ENCODE measurements at regions not wholly inside any gene's neighbourhood (a gene's known extent, or its start where the extent isn't known, plus 50 kb on each side); places are given as distances from the start of the nearest gene placed in this dataset.
"Not testable (repeated sequence)": the region's sequence is repeated elsewhere in the genome, so short reads cannot be mapped to it uniquely, and the experiment has no call there.

- WGBS, 2 donors, result 89 to 92% methylated on average over 5 of the region's 5 CpGs
- no peaks in the 10 kb centered on the region for H3K36me3 ChIP-seq (ENCODE audit: control insufficient read depth in 2 of 2, insufficient read depth in 2 of 2, low read length in 1 of 2)
- no peaks in the 10 kb centered on the region for H3K4me1 ChIP-seq (ENCODE audit: control insufficient read depth in 2 of 2, insufficient read depth in 2 of 2, low read length in 1 of 2)
- no peak overlapping the region for H3K27ac ChIP-seq (ENCODE audit: low read depth in 2 of 2, low read length in 1 of 2)
- H3K4me3 ChIP-seq (ENCODE audit: low read depth in 1 of 2, low read length in 2 of 2), result no peak overlapping the region
- H3K27me3 ChIP-seq (ENCODE audit: control insufficient read depth in 1 of 2, insufficient read depth in 2 of 2, low read length in 2 of 2), result no peaks in the 10 kb centered on the region
- peaks cover 0 to 4% of the 10 kb centered on the region in 2 donors for H3K9me3 ChIP-seq (ENCODE audit: control insufficient read depth in 2 of 2, insufficient read depth in 1 of 2, low read depth in 1 of 2, low read length in 1 of 2)
These were observed 309.8 kb upstream of the LRRC3B start for GRCh38 chr3:26312816-26313215.

GRCh38 chr3:26316472-26316871 is 306.1 kb upstream of the LRRC3B start:
- Histone ChIP-seq H3K27ac (ENCODE audit: low read depth in 2 of 2, low read length in 1 of 2) (no peak overlapping the region), H3K36me3 (ENCODE audit: control insufficient read depth in 2 of 2, insufficient read depth in 2 of 2, low read length in 1 of 2) (no peaks in the 10 kb centered on the region), H3K4me1 (ENCODE audit: control insufficient read depth in 2 of 2, insufficient read depth in 2 of 2, low read length in 1 of 2) (no peaks in the 10 kb centered on the region), H3K27me3 (ENCODE audit: control insufficient read depth in 1 of 2, insufficient read depth in 2 of 2, low read length in 2 of 2) (no peaks in the 10 kb centered on the region), H3K9me3 (ENCODE audit: control insufficient read depth in 2 of 2, insufficient read depth in 1 of 2, low read depth in 1 of 2, low read length in 1 of 2) (no peaks in the 10 kb centered on the region), H3K4me3 (ENCODE audit: low read depth in 1 of 2, low read length in 2 of 2) (no peak overlapping the region)

GRCh38 chr3:26323741-26324140 is 298.8 kb upstream of the LRRC3B start:
- H3K27me3 ChIP-seq (ENCODE audit: control insufficient read depth in 1 of 2, insufficient read depth in 2 of 2, low read length in 2 of 2); H3K27ac ChIP-seq (ENCODE audit: low read depth in 2 of 2, low read length in 1 of 2); H3K4me3 ChIP-seq (ENCODE audit: low read depth in 1 of 2, low read length in 2 of 2); H3K4me1 ChIP-seq (ENCODE audit: control insufficient read depth in 2 of 2, insufficient read depth in 2 of 2, low read length in 1 of 2); H3K36me3 ChIP-seq (ENCODE audit: control insufficient read depth in 2 of 2, insufficient read depth in 2 of 2, low read length in 1 of 2); H3K9me3 ChIP-seq (ENCODE audit: control insufficient read depth in 2 of 2, insufficient read depth in 1 of 2, low read depth in 1 of 2, low read length in 1 of 2): not testable (repeated sequence)
- 70 to 75% methylated on average over 6 of the region's 6 CpGs for WGBS, 2 donors

- no peak overlapping the region for H3K27ac ChIP-seq (ENCODE audit: low read depth in 2 of 2, low read length in 1 of 2)
- H3K36me3 ChIP-seq (ENCODE audit: control insufficient read depth in 2 of 2, insufficient read depth in 2 of 2, low read length in 1 of 2), result no peaks in the 10 kb centered on the region
- WGBS, 2 donors, result 81 to 83% methylated on average over 3 of the region's 3 CpGs
- no peak overlapping the region for H3K4me3 ChIP-seq (ENCODE audit: low read depth in 1 of 2, low read length in 2 of 2)
- H3K4me1 ChIP-seq (ENCODE audit: control insufficient read depth in 2 of 2, insufficient read depth in 2 of 2, low read length in 1 of 2), result no peaks in the 10 kb centered on the region
- no peaks in the 10 kb centered on the region for H3K9me3 ChIP-seq (ENCODE audit: control insufficient read depth in 2 of 2, insufficient read depth in 1 of 2, low read depth in 1 of 2, low read length in 1 of 2)
- H3K27me3 ChIP-seq (ENCODE audit: control insufficient read depth in 1 of 2, insufficient read depth in 2 of 2, low read length in 2 of 2), result no peaks in the 10 kb centered on the region
These were observed 282.6 kb upstream of the LRRC3B start for GRCh38 chr3:26340001-26340400.

- no peaks in the 10 kb centered on the region for H3K36me3 ChIP-seq (ENCODE audit: control insufficient read depth in 2 of 2, insufficient read depth in 2 of 2, low read length in 1 of 2)
- 48 to 57% methylated on average over 1 of the region's 1 CpG for WGBS, 2 donors
- no peak overlapping the region for H3K4me3 ChIP-seq (ENCODE audit: low read depth in 1 of 2, low read length in 2 of 2)
- peaks cover 0 to 3% of the 10 kb centered on the region in 2 donors for H3K9me3 ChIP-seq (ENCODE audit: control insufficient read depth in 2 of 2, insufficient read depth in 1 of 2, low read depth in 1 of 2, low read length in 1 of 2)
- H3K4me1 ChIP-seq (ENCODE audit: control insufficient read depth in 2 of 2, insufficient read depth in 2 of 2, low read length in 1 of 2), result no peaks in the 10 kb centered on the region
- H3K27ac ChIP-seq (ENCODE audit: low read depth in 2 of 2, low read length in 1 of 2), result no peak overlapping the region
- no peaks in the 10 kb centered on the region for H3K27me3 ChIP-seq (ENCODE audit: control insufficient read depth in 1 of 2, insufficient read depth in 2 of 2, low read length in 2 of 2)
These were observed 278.9 kb upstream of the LRRC3B start for GRCh38 chr3:26343647-26344046.

- 80 to 83% methylated on average over 10 of the region's 10 CpGs for WGBS, 2 donors
- H3K4me1 ChIP-seq (ENCODE audit: control insufficient read depth in 2 of 2, insufficient read depth in 2 of 2, low read length in 1 of 2), result no peaks in the 10 kb centered on the region
- no peak overlapping the region for H3K4me3 ChIP-seq (ENCODE audit: low read depth in 1 of 2, low read length in 2 of 2)
- no peak overlapping the region for H3K27ac ChIP-seq (ENCODE audit: low read depth in 2 of 2, low read length in 1 of 2)
- no peaks in the 10 kb centered on the region for H3K36me3 ChIP-seq (ENCODE audit: control insufficient read depth in 2 of 2, insufficient read depth in 2 of 2, low read length in 1 of 2)
- peaks cover 0 to 3% of the 10 kb centered on the region in 2 donors for H3K9me3 ChIP-seq (ENCODE audit: control insufficient read depth in 2 of 2, insufficient read depth in 1 of 2, low read depth in 1 of 2, low read length in 1 of 2)
- H3K27me3 ChIP-seq (ENCODE audit: control insufficient read depth in 1 of 2, insufficient read depth in 2 of 2, low read length in 2 of 2), result no peaks in the 10 kb centered on the region
These were observed 277.0 kb upstream of the LRRC3B start for GRCh38 chr3:26345613-26346012.

- Histone ChIP-seq H3K27me3 (ENCODE audit: control insufficient read depth in 1 of 2, insufficient read depth in 2 of 2, low read length in 2 of 2) (no peaks in the 10 kb centered on the region), H3K4me1 (ENCODE audit: control insufficient read depth in 2 of 2, insufficient read depth in 2 of 2, low read length in 1 of 2) (no peaks in the 10 kb centered on the region), H3K9me3 (ENCODE audit: control insufficient read depth in 2 of 2, insufficient read depth in 1 of 2, low read depth in 1 of 2, low read length in 1 of 2) (peaks cover 0 to 3% of the 10 kb centered on the region in 2 donors), H3K4me3 (ENCODE audit: low read depth in 1 of 2, low read length in 2 of 2) (no peak overlapping the region), H3K36me3 (ENCODE audit: control insufficient read depth in 2 of 2, insufficient read depth in 2 of 2, low read length in 1 of 2) (no peaks in the 10 kb centered on the region), H3K27ac (ENCODE audit: low read depth in 2 of 2, low read length in 1 of 2) (no peak overlapping the region)
- WGBS, 2 donors, result 91 to 95% methylated on average over 13 of the region's 13 CpGs
These were observed 276.1 kb upstream of the LRRC3B start for GRCh38 chr3:26346497-26346896.

GRCh38 chr3:26347150-26347549 is 275.4 kb upstream of the LRRC3B start:
- no peaks in the 10 kb centered on the region for H3K36me3 ChIP-seq (ENCODE audit: control insufficient read depth in 2 of 2, insufficient read depth in 2 of 2, low read length in 1 of 2)
- 95 to 96% methylated on average over 16 of the region's 16 CpGs for WGBS, 2 donors
- H3K4me1 ChIP-seq (ENCODE audit: control insufficient read depth in 2 of 2, insufficient read depth in 2 of 2, low read length in 1 of 2), result no peaks in the 10 kb centered on the region
- no peaks in the 10 kb centered on the region for H3K27me3 ChIP-seq (ENCODE audit: control insufficient read depth in 1 of 2, insufficient read depth in 2 of 2, low read length in 2 of 2)
- no peak overlapping the region for H3K27ac ChIP-seq (ENCODE audit: low read depth in 2 of 2, low read length in 1 of 2)
- H3K4me3 ChIP-seq (ENCODE audit: low read depth in 1 of 2, low read length in 2 of 2), result no peak overlapping the region
- peaks cover 0 to 3% of the 10 kb centered on the region in 2 donors for H3K9me3 ChIP-seq (ENCODE audit: control insufficient read depth in 2 of 2, insufficient read depth in 1 of 2, low read depth in 1 of 2, low read length in 1 of 2)

GRCh38 chr3:26350853-26351252 is 271.7 kb upstream of the LRRC3B start:
- H3K4me1 ChIP-seq (ENCODE audit: control insufficient read depth in 2 of 2, insufficient read depth in 2 of 2, low read length in 1 of 2), result no peaks in the 10 kb centered on the region
- H3K27ac ChIP-seq (ENCODE audit: low read depth in 2 of 2, low read length in 1 of 2), result no peak overlapping the region
- no peaks in the 10 kb centered on the region for H3K27me3 ChIP-seq (ENCODE audit: control insufficient read depth in 1 of 2, insufficient read depth in 2 of 2, low read length in 2 of 2)
- no peak overlapping the region for H3K4me3 ChIP-seq (ENCODE audit: low read depth in 1 of 2, low read length in 2 of 2)
- 63 to 74% methylated on average over 2 of the region's 2 CpGs for WGBS, 2 donors
- no peaks in the 10 kb centered on the region for H3K36me3 ChIP-seq (ENCODE audit: control insufficient read depth in 2 of 2, insufficient read depth in 2 of 2, low read length in 1 of 2)
- peaks cover 0 to 3% of the 10 kb centered on the region in 2 donors for H3K9me3 ChIP-seq (ENCODE audit: control insufficient read depth in 2 of 2, insufficient read depth in 1 of 2, low read depth in 1 of 2, low read length in 1 of 2)

- H3K27ac ChIP-seq (ENCODE audit: low read depth in 2 of 2, low read length in 1 of 2), result no peak overlapping the region
- no peaks in the 10 kb centered on the region for H3K4me1 ChIP-seq (ENCODE audit: control insufficient read depth in 2 of 2, insufficient read depth in 2 of 2, low read length in 1 of 2)
- no peak overlapping the region for H3K4me3 ChIP-seq (ENCODE audit: low read depth in 1 of 2, low read length in 2 of 2)
- no peaks in the 10 kb centered on the region for H3K27me3 ChIP-seq (ENCODE audit: control insufficient read depth in 1 of 2, insufficient read depth in 2 of 2, low read length in 2 of 2)
- no peaks in the 10 kb centered on the region for H3K36me3 ChIP-seq (ENCODE audit: control insufficient read depth in 2 of 2, insufficient read depth in 2 of 2, low read length in 1 of 2)
- H3K9me3 ChIP-seq (ENCODE audit: control insufficient read depth in 2 of 2, insufficient read depth in 1 of 2, low read depth in 1 of 2, low read length in 1 of 2), result no peaks in the 10 kb centered on the region
These were observed 269.5 kb upstream of the LRRC3B start for GRCh38 chr3:26353097-26353496.
